IMR-90 (cell line): ENCODE measurements at regions not wholly inside any gene's neighbourhood (a gene's known extent, or its start where the extent isn't known, plus 50 kb on each side); places are given as distances from the start of the nearest gene placed in this dataset.
A peak's percentile ranks its signal among the peaks of the same experiment; 100 is the strongest.

ENCODE experiments used
- ATAC-seq: fragments of 200-7000 bp; cut with Tn5 transposase; 2 replicates; pipeline ENCODE4 v1.9.1; 2020; ENCODE audit warnings: low read depth, mild to moderate bottlenecking, moderate library complexity
- BruUV-seq: library from RNA; stranded (reverse); fragments of 400-500 nt; replicated peaks from 2 replicates; lab custom pipeline; 2021; lab: Mats Ljungman, UMichigan
- CTCF ChIA-PET: fragments of 300-600 bp; formaldehyde crosslinking; extraction: SDS; loops from one replicate; lab custom pipeline; 2021; ENCODE audit warnings: antibody characterized with exemption; lab: Yijun Ruan, JAX
- POLR2A ChIA-PET: fragments of 300-600 bp; sonication (Branson Sonifier 250); formaldehyde crosslinking; loops from one replicate; lab custom pipeline; 2022; ENCODE audit warnings: antibody characterized with exemption; ENCODE audit not compliant: unreplicated experiment; lab: Charles Lee
- DNase-seq: peaks from one replicate; pipeline ENCODE4 v3.0.0; 2013
- H2AFZ ChIP-seq: replicated peaks from 2 replicates; pipeline ENCODE3; 2013; ENCODE audit warnings: low read length, mild to moderate bottlenecking; ENCODE audit not compliant: poor library complexity
- H2AK5ac ChIP-seq: 2 replicates; pipeline ENCODE4 v1.6.1; 2013; ENCODE audit warnings: low read depth, low read length, inconsistent platforms
- H2AK9ac ChIP-seq: replicated peaks from 2 replicates; pipeline ENCODE3; 2013; ENCODE audit warnings: mild to moderate bottlenecking, low read depth, low read length, moderate library complexity; ENCODE audit not compliant: poor library complexity
- H2BK120ac ChIP-seq: 2 replicates; pipeline ENCODE4 v1.6.1; 2013; ENCODE audit warnings: low read depth, low read length, inconsistent platforms
- H2BK15ac ChIP-seq: 3 replicates; pipeline ENCODE4 v1.6.1; 2013; ENCODE audit warnings: low read depth, low read length, inconsistent platforms
- H2BK20ac ChIP-seq: 2 replicates; pipeline ENCODE4 v1.6.1; 2013; ENCODE audit warnings: low read depth, mild to moderate bottlenecking, inconsistent platforms, low read length, moderate library complexity
- H2BK5ac ChIP-seq: 2 replicates; pipeline ENCODE4 v1.6.1; 2013; ENCODE audit warnings: mild to moderate bottlenecking, low read depth, low read length, inconsistent platforms; ENCODE audit not compliant: poor library complexity, severe bottlenecking
- H3K14ac ChIP-seq: replicated peaks from 2 replicates; pipeline ENCODE4 v1.6.1; 2013; ENCODE audit warnings: low read depth, low read length, inconsistent platforms
- H3K18ac ChIP-seq: 2 replicates; pipeline ENCODE4 v1.6.1; 2013; ENCODE audit warnings: low read depth, low read length, control low read depth
- H3K23ac ChIP-seq: 2 replicates; pipeline ENCODE4 v1.6.1; 2013; ENCODE audit warnings: low read depth, low read length, inconsistent platforms
- H3K27ac ChIP-seq: 2 replicates; pipeline ENCODE4 v1.5.1; 2013; ENCODE audit warnings: mild to moderate bottlenecking, control low read depth, low read length; ENCODE audit not compliant: insufficient read depth
- H3K27me3 ChIP-seq: 2 replicates; pipeline ENCODE4 v1.6.1; 2013; ENCODE audit warnings: low read length; ENCODE audit not compliant: control insufficient read depth, insufficient read depth
- H3K36me3 ChIP-seq: 2 replicates; pipeline ENCODE4 v1.6.1; 2013; ENCODE audit warnings: low read length, mixed read lengths; ENCODE audit not compliant: control insufficient read depth, insufficient read depth
- H3K4ac ChIP-seq: 2 replicates; pipeline ENCODE4 v1.6.1; 2013; ENCODE audit warnings: low read depth, low read length, inconsistent platforms
- H3K4me1 ChIP-seq: 2 replicates; pipeline ENCODE4 v1.6.1; 2013; ENCODE audit warnings: low read length, mixed read lengths; ENCODE audit not compliant: control insufficient read depth, insufficient read depth
- H3K4me2 ChIP-seq: 2 replicates; pipeline ENCODE4 v1.6.1; 2013; ENCODE audit warnings: low read depth, mild to moderate bottlenecking, control low read depth, low read length, moderate library complexity
- H3K4me3 ChIP-seq: 2 replicates; pipeline ENCODE4 v1.5.1; 2013; ENCODE audit warnings: low read depth, mild to moderate bottlenecking, control low read depth, low read length, moderate library complexity; ENCODE audit not compliant: insufficient read depth
- H3K56ac ChIP-seq: 2 replicates; pipeline ENCODE4 v1.6.1; 2013; ENCODE audit warnings: low read length, inconsistent platforms; ENCODE audit not compliant: insufficient read depth; ENCODE audit errors: extremely low read depth
- H3K79me1 ChIP-seq, 2 experiments: 2 replicates each; pipeline ENCODE4 v1.6.1; 2013; ENCODE audit warnings: low read length in 2 of 2, inconsistent platforms in 1 of 2, low read depth in 1 of 2
- H3K9ac ChIP-seq: 2 replicates; pipeline ENCODE4 v1.6.1; 2013; ENCODE audit warnings: low read depth, low read length, control low read depth
- H3K9me1 ChIP-seq: 2 replicates; pipeline ENCODE4 v1.6.1; 2013; ENCODE audit warnings: low read length, inconsistent platforms; ENCODE audit not compliant: insufficient read depth
- H3K9me3 ChIP-seq: 2 replicates; pipeline ENCODE4 v1.6.1; 2013; ENCODE audit warnings: low read length; ENCODE audit not compliant: control insufficient read depth, insufficient read depth
- H4K20me1 ChIP-seq: 2 replicates; pipeline ENCODE4 v1.6.1; 2013; ENCODE audit warnings: low read length, inconsistent platforms; ENCODE audit not compliant: insufficient read depth
- H4K5ac ChIP-seq: 2 replicates; pipeline ENCODE4 v1.6.1; 2013; ENCODE audit warnings: mild to moderate bottlenecking, low read depth, low read length, control low read depth
- H4K8ac ChIP-seq, 2 experiments: 2 replicates each; pipeline ENCODE4 v1.6.1; 2013; ENCODE audit warnings: low read depth in 2 of 2, low read length in 2 of 2, control low read depth in 1 of 2, inconsistent platforms in 1 of 2
- H4K91ac ChIP-seq: 2 replicates; pipeline ENCODE4 v1.6.1; 2013; ENCODE audit warnings: low read depth, low read length, inconsistent platforms; ENCODE audit not compliant: insufficient read depth
- USF2 ChIP-seq: fragments of 150-350 bp; IDR thresholded peaks from 2 replicates; pipeline ENCODE4 v1.6.1; 2017; ENCODE audit warnings: mild to moderate bottlenecking, antibody characterized with exemption, low read length, low read depth
- WGBS, 2 experiments: methylation state at CpG; one replicate each; pipeline versions ENCODE4 v1.1.5 to v1.1.7; 2013; ENCODE audit warnings: missing lambda C conversion rate in 2 of 2; ENCODE audit not compliant: insufficient read length in 1 of 2; ENCODE audit errors: extremely low coverage in 2 of 2; 5-methylcytosine and 5-hydroxymethylcytosine counted together
- dilution Hi-C: fragments of 300-500 bp; cut with HindIII; formaldehyde crosslinking; loops from one replicate; pipeline ENCODE4 v1.14.3; 2018; ENCODE audit warnings: low sequenced_read_pairs; ENCODE audit not compliant: unreplicated experiment
- in situ Hi-C: fragments of 300-500 bp; cut with MboI; formaldehyde crosslinking; loops from 3 replicates; pipeline ENCODE4 v1.14.3; 2019; ENCODE audit warnings: low sequenced_read_pairs, inconsistent platforms, mixed read lengths
- intact Hi-C: fragments of 100-400 bp; cut with micrococcal nuclease; formaldehyde crosslinking; loops from 2 replicates; pipeline ENCODE4 v1.10.0; 2022

- H3K9ac ChIP-seq = no peak overlapping the region
- H3K9me3 ChIP-seq = no peaks in the 10 kb centered on the region
- TF ChIP-seq USF2 = no peak
- no TSS peak for BruUV-seq
- ChIA-PET POLR2A (no interaction called here), CTCF (no interaction called here)
- 0 out of 2 replicates have a peak, but pooled peaks cover 2% of the 10 kb centered on the region for H3K4me1 ChIP-seq
- H3K27me3 ChIP-seq = no peaks in the 10 kb centered on the region
- H3K4me2 ChIP-seq = no peak overlapping the region
- no peak overlapping the region for H4K91ac ChIP-seq
- no peak overlapping the region for H3K14ac ChIP-seq
- no peak overlapping the region for H2AK5ac ChIP-seq
- no peaks in the 10 kb centered on the region; the same call in 1 of the 2 replicates for H4K20me1 ChIP-seq
- no peak overlapping the region for H2BK5ac ChIP-seq
- dilution Hi-C loops = no loop called here
- H4K5ac ChIP-seq = no peak overlapping the region
- DNase-seq (peak; percentile 24), ATAC-seq (no peak)
- in situ Hi-C loops = no loop called here
- no peak overlapping the region for H3K23ac ChIP-seq
- H2BK20ac ChIP-seq = no peak overlapping the region
- H3K4me3 ChIP-seq = no peak overlapping the region
- no CpG with 5 or more reads among the region's 2 CpGs for WGBS, 2 experiments
- intact Hi-C loops = no loop called here
- H3K9me1 ChIP-seq = 0 out of 2 replicates have a peak, but pooled peaks cover 2% of the 10 kb centered on the region
- no peak overlapping the region for H3K4ac ChIP-seq
- no peak overlapping the region for H4K8ac ChIP-seq
- no peaks in the 10 kb centered on the region for H3K36me3 ChIP-seq
- no peak overlapping the region for H2AK9ac ChIP-seq
- H3K27ac ChIP-seq = no peak overlapping the region
- H3K79me1 ChIP-seq = no peaks in the 10 kb centered on the region
- H3K56ac ChIP-seq = no peak overlapping the region
- no peak overlapping the region for H3K18ac ChIP-seq
- H2AFZ ChIP-seq = no peak overlapping the region
- no peak overlapping the region for H2BK120ac ChIP-seq
- H2BK15ac ChIP-seq = no peak overlapping the region
These were observed 99.6 kb upstream of the UBE2E1 start for GRCh38 chr3:23706111-23706510.
